ENCODE measurements at regions not wholly inside any gene's neighbourhood (a gene's known extent, or its start where the extent isn't known, plus 50 kb on each side); places are given as distances from the start of the nearest gene placed in this dataset.

- Histone ChIP-seq H3K36me3 (ENCODE audit: insufficient read depth, low read length) (no peaks in the 10 kb centered on the region), H2AFZ (ENCODE audit: low read length) (no peak overlapping the region), H3K9me2 (ENCODE audit: insufficient read depth, low read length) (no peaks in the 10 kb centered on the region), H3K4me2 (ENCODE audit: low read length) (no peak overlapping the region), H3K27ac (ENCODE audit: low read depth, low read length, poor library complexity, severe bottlenecking) (no peak overlapping the region), H3K9me3 (ENCODE audit: low read length) (no peaks in the 10 kb centered on the region), H3K4me3 (ENCODE audit: low read depth, low read length, poor library complexity, severe bottlenecking) (no peak overlapping the region), H3K4me1 (ENCODE audit: insufficient read depth, low read length, poor library complexity, severe bottlenecking) (no peaks in the 10 kb centered on the region), H3K79me2 (ENCODE audit: insufficient read depth, low read depth, low read length) (no peaks in the 10 kb centered on the region), H4K20me1 (ENCODE audit: insufficient read depth, low read length) (no peaks in the 10 kb centered on the region)
- CTCF ChIA-PET (ENCODE audit: unreplicated experiment): no interaction called here
- TF ChIP-seq CTCF (conservative IDR thresholded peaks at IDR 0.05; ENCODE audit: low read length): no peak
- no peak for TF ChIP-seq EZH2phosphoT487 (IDR thresholded peaks at IDR 0.05; ENCODE audit: borderline replicate concordance, low read depth, low read length)
- intact Hi-C loops (cut with micrococcal nuclease; ENCODE audit: unreplicated experiment): no loop called here
- POLR2A ChIA-PET: no interaction called here
- BruUV-seq (replicated peaks): no TSS peak
- no peak for DNase-seq (ENCODE audit: low spot score)
These were observed 273.9 kb downstream of the ARAP2 start for GRCh38 chr4:35970366-35970960.

- POLR2A ChIA-PET: interaction anchor here (0.6 kb wide), 1 partner anchor 436 kb away, joined by 4 read pairs; no protein-coding TSS in a partner anchor
- H3K4me1 ChIP-seq (ENCODE audit: insufficient read depth, low read length, poor library complexity, severe bottlenecking): no peaks in the 10 kb centered on the region
- DNase-seq (ENCODE audit: low spot score): no peak
- no peaks in the 10 kb centered on the region for H3K9me2 ChIP-seq (ENCODE audit: insufficient read depth, low read length)
- no peaks in the 10 kb centered on the region for H3K79me2 ChIP-seq (ENCODE audit: insufficient read depth, low read depth, low read length)
- BruUV-seq (replicated peaks): no TSS peak
- no peak overlapping the region for H2AFZ ChIP-seq (ENCODE audit: low read length)
- H3K36me3 ChIP-seq (ENCODE audit: insufficient read depth, low read length): no peaks in the 10 kb centered on the region
- H3K4me3 ChIP-seq (ENCODE audit: low read depth, low read length, poor library complexity, severe bottlenecking): no peak overlapping the region
- intact Hi-C loops (cut with micrococcal nuclease; ENCODE audit: unreplicated experiment): no loop called here
- no peak overlapping the region for H3K27ac ChIP-seq (ENCODE audit: low read depth, low read length, poor library complexity, severe bottlenecking)
- no peak overlapping the region for H3K4me2 ChIP-seq (ENCODE audit: low read length)
- H3K9me3 ChIP-seq (ENCODE audit: low read length): no peaks in the 10 kb centered on the region
- CTCF ChIA-PET (ENCODE audit: unreplicated experiment): no interaction called here
- no peak for TF ChIP-seq EZH2phosphoT487 (IDR thresholded peaks at IDR 0.05; ENCODE audit: borderline replicate concordance, low read depth, low read length)
- no peak for TF ChIP-seq CTCF (conservative IDR thresholded peaks at IDR 0.05; ENCODE audit: low read length)
- no peaks in the 10 kb centered on the region for H4K20me1 ChIP-seq (ENCODE audit: insufficient read depth, low read length)
These were observed 271.5 kb downstream of the ARAP2 start for GRCh38 chr4:35972814-35973213.

- H3K79me2 ChIP-seq (ENCODE audit: insufficient read depth, low read depth, low read length): no peaks in the 10 kb centered on the region
- H3K9me3 ChIP-seq (ENCODE audit: low read length): no peaks in the 10 kb centered on the region
- H3K9me2 ChIP-seq (ENCODE audit: insufficient read depth, low read length): no peaks in the 10 kb centered on the region
- TF ChIP-seq EZH2phosphoT487 (IDR thresholded peaks at IDR 0.05; ENCODE audit: borderline replicate concordance, low read depth, low read length) (no peak), CTCF (conservative IDR thresholded peaks at IDR 0.05; ENCODE audit: low read length) (no peak)
- no TSS peak for BruUV-seq (replicated peaks)
- H4K20me1 ChIP-seq (ENCODE audit: insufficient read depth, low read length): no peaks in the 10 kb centered on the region
- no peak for DNase-seq (ENCODE audit: low spot score)
- no peak overlapping the region for H3K4me3 ChIP-seq (ENCODE audit: low read depth, low read length, poor library complexity, severe bottlenecking)
- no peaks in the 10 kb centered on the region for H3K4me1 ChIP-seq (ENCODE audit: insufficient read depth, low read length, poor library complexity, severe bottlenecking)
- ChIA-PET CTCF (ENCODE audit: unreplicated experiment) (no interaction called here), POLR2A (no interaction called here)
- H3K27ac ChIP-seq (ENCODE audit: low read depth, low read length, poor library complexity, severe bottlenecking): no peak overlapping the region
- no peak overlapping the region for H2AFZ ChIP-seq (ENCODE audit: low read length)
- no peak overlapping the region for H3K4me2 ChIP-seq (ENCODE audit: low read length)
- no peaks in the 10 kb centered on the region for H3K36me3 ChIP-seq (ENCODE audit: insufficient read depth, low read length)
- intact Hi-C loops (cut with micrococcal nuclease; ENCODE audit: unreplicated experiment): no loop called here
These were observed 268.5 kb downstream of the ARAP2 start for GRCh38 chr4:35975617-35976355.
